Activated CD4-positive, alpha-beta T cell treated with anti-CD3 and anti-CD28 coated beads for 1 hour (primary cell): ENCODE measurements at regions not wholly inside any gene's neighbourhood (a gene's known extent, or its start where the extent isn't known, plus 50 kb on each side); places are given as distances from the start of the nearest gene placed in this dataset.

Experiments used
- DNase-seq: peaks from one replicate; pipeline ENCODE4 v3.0.0-alpha.2; 2020

DNA sequence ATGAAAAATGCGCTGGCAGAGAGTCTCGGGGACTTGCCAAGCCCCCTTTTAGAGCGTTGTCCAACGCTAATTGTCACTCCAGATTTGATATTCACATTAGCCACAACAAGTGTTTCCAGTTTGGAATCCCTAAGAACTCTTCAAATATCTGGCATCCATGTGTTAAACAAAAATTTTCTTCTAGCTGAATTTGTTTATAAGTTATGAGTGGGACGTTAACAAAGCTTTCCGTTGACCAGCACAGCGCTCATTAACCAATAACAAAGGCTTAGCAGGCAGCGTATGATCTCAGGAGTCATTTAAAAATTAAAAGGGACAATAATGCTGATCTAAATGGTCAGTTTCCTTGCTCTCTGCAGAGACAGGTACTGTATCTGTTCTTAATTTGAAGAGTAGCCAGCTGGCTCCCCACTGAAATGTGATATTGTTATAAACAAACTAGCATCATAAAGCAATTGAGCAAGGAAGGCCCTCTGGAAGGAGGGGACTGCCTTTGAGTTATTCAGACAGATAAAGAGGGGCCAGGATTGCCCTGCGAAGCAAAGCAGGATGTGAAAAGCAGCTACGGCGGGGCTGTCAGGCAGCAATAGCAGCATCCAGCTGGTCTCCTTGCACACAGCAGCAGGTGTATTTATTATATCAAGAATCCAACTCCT lies 337.2 kb upstream of the SALL3 start:
- no peak for DNase-seq

DNA sequence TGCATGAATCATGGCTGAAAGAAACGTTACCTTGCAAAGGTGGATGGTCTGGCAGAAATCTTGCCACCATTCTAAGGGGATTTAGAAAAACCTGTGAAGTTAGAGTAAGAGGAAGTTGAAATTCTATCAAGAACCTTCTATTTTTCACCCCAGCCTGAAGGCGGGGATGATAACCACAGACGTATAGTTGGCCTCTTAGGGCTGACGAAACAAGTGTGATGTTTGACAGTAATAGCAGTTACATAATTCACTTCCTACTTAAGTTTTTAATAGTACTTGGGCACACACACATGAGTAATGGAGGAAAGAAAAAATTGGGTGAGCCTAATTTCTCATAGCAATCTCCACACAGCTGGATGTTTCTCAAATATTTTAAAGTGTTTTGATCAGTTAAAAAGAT lies 336.6 kb upstream of the SALL3 start:
- no peak for DNase-seq

DNA sequence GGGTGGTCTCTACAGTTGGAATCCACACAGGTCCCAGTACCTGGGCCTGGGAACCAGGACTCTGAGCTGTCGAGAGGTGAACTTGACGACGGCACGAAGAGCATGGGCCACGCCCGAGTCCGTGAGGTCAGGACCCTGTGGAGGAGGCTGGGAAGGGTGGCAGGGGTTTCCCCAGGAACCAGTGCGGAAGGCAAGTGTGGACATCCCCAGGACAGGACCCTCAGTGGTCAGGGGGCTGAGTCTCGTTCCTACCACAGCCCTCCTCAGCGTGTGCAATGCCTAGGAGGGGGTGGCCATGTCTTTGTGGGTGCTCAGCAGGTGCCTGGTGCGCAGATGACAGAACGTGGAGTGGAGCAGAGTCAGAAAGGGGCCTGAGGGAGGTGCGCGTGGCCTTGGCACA lies 335.6 kb upstream of the SALL3 start:
- no peak for DNase-seq

DNA sequence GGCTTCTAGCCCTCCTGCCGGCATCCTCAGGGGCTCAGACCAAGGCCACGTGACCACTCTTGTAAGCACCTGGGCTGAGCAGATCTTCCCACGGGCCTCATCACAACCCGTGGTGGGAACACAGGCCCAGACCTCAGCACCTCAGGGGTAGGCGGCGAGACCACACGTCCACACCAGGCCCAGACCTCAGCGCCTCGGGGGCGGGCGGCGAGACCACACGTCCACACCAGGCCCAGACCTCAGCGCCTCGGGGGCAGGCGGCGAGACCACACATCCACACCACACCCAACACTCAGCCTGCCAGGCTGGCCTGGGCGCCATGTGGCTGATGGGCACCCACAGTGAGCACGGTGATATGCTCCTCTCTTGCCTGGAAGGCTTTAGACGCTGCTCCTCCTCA lies 334.4 kb upstream of the SALL3 start:
- DNase-seq = no peak

DNA sequence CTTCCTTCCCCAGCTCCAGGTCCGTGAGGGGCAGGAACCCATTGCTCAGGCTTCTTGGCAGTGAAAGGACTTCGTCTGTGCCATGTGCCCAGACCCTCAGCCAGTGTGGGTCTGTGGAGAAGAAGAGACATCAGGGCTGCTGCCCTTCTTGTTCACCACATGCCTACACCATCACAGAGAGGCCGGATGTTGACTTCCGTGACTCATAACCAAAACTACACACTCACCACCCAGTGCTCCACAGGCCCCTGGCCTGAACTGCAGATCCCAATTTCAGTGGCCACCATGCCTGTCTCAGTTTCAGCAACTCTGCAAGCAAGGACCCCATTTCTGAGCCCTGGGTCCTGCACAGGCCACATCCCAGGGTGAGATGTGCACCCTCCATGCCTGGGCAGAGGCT lies 332.6 kb upstream of the SALL3 start:
- DNase-seq = no peak

DNA sequence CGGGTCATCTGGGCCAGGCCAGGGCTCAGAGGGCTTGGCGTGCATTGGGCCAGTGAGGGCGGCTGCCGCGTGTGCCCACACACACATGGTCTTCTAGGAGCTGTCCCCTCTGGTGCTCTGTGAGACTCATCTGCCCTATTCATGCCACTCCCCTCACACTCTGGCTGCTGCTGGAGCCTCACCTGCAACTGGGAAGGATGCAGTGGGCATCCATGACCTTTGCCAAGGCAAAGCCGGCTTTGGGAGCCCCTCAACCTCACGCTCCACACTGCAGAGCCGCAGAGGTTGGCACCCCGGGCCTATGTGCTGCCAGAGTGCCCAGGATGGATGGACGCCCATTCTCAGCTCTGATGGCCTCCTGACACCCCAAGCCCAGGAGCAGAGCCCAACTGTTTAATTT lies 330.2 kb upstream of the SALL3 start:
- DNase-seq = no peak

DNA sequence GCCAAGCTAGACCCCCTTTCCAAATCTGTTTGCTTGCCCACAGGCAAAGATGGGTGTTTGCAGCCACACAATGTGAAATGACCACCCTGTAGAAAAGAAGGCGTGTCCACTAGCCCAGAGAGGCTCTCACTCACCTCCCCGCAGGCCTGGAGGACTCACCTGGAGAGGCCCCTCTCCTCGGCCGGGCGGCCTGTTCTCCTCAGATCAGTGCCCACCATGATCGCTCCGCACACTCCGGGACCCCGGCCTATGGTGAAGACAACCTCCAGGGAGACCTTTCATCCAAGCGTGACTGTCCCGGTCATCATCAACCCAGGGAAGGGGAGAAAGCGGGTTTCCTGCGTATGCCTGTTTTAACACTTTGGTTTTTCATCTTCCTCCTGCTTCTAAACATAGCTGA lies 328.7 kb upstream of the SALL3 start:
- no peak for DNase-seq

DNA sequence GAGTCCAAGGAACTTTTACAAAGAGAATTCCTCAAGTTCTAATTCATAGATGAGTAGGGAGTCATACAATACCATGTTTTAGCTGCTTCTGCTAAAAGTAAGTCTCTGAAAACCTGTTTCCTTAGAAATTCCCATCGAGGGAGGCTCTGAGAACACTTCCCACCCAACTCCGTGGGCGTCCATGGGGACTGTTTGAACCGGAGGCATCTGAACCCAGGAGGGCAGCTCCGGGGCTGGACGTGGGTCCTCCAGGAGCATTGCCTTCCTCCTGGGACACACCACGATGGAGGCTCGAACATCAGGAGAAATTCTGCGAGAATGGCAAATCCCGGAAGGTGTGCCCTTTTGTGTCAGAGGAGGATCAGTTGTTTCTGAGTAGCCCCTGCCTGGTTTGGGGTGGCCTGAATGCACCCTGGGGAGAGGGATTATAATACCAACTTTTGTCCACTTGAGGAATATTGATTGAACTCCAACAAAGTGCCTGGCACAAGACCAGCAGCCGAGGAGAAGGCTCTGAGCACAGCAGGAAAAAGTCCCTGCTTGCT lies 327.5 kb upstream of the SALL3 start:
- DNase-seq = no peak

DNA sequence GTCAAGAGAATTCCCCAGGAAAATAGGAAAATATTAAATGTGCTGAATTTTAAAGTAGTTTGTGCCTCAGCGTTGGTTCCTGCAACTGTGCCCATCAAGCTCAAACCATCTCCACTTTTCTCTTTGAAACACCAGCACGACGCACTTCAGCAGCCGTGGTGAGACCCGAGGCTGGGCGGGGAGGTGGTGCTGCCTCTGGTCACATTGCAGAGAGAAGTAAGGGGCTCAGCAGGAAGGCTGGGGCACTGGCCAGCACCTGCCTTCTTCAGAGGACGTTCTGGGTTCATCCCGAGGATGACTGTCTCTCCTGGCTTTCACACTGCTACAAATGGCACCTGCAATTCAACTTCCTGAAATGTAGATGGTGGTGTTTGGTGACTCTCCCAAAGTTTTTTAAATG lies 323.7 kb upstream of the SALL3 start:
- no peak for DNase-seq

DNA sequence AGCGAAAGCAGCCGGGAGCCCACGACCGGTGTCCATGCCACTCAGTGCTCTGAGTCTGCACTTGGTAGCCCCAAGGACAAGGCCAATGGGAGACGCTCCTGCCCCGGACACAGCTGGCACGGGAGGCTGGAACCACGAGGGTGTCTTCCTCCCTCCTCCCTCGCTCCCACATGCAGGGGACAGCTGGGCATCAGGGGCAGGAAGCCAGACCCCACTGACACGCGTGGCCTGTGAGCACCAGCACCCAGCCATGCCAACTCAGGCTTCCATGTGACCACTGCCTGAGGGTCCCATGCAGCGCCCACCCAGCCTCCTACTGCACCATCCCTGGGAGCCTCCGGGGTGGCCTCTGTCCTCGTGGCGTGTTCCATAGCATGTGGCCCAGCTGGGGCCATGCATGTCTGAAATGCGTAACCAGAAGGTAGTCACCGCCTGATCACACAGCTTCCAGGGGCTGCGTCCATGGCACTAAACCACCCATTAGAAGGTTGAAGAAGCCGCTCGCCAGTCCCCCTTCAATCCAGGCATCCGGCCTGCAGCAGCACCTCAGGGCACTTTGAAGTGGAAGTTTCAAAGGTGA lies 323.2 kb upstream of the SALL3 start:
- no peak for DNase-seq

DNA sequence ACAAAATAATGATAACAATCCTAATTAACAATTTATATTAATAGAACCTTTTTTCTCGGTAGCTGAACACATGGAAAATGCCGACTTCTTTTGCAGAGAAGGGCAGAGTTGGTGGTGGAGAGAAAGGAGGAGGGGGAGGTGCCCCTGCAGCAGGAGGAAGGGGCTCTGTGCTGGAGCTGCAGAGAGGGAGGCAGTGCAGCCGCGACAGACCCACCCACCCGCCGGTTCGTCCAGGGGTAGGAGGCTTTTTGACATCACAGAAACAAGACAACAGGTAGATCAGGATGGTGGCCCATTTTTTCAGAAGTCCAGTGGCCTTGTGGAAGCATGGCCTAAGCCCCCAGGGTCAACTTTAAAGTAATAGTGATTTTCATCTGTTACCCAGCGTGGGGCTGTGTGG lies 321.1 kb upstream of the SALL3 start:
- no peak for DNase-seq

DNA sequence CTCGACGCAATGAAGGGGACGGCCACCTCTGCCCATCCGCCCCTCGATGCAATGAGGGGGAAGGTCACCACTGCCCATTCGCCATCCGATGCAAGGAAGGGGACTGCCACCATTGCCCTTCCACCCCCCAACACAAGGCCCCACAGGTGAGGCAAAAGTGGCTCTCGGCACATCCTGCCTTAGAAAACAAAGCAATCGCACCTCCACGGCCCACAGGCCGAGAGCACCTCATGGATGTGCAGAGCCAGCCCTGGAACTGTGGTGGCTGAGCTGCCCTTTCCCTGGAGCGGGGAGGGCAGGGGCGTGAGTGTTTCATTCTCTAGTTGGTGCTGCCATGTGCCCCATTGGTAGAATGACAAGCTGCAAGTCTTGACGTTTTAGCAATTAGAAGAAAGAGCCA lies 320.6 kb upstream of the SALL3 start:
- DNase-seq = no peak

DNA sequence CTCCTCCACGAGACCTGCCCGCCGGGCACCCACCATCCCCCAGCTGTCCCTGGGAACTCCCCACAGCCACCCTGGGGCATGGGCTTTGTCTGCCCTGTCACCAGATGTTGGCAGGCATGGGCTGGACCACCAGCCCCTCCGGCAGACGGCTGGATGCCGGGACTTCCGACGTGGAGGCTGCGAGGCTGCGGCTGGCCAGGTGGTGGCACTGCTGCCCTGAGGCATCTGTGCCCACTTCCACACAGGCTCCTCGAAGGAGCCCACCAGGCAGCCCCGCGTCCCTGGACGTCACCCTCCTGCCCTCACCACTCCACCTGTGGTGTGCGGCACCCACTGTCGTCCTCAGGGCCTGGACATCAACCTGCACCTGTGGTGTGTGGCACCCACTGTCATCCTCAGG lies 319.9 kb upstream of the SALL3 start:
- no peak for DNase-seq

DNA sequence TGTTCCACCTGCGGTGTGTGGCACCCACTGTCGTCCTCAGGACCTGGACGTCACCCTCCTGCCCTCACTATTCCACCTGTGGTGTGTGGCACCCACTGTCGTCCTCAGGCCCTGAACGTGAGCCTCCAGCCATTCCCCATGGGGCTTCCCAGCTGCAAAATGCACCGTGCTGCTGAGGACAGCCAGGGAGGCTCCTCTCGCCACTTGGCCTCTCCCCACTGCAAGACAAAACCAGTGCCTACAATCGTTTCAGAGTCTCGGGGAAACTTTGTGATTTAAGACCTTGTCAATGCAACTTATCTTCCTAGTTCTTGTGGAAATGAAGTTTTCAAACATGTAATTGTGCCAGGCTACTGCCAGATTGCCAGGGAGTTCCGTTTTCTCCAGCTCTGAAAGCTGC lies 319.3 kb upstream of the SALL3 start:
- no peak for DNase-seq

DNA sequence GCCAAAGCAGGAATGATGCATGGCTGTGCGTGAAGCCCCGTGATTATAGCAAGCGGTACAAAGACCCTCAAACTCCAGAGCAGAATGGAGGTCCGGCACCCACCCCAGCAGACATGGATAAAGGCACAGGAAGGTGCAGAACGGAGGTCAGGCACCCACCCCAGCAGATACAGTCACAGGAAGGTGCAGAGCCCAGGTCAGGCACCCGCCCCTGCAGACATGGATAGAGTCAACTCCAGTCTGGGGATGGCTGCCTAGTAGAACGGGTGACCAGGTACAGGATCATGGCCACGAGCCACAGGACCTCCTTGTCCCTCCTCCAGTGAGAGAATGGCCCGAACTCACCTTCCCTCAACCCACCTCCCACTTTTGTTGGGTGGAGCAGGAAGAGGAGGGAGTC lies 318.3 kb upstream of the SALL3 start:
- no peak for DNase-seq

DNA sequence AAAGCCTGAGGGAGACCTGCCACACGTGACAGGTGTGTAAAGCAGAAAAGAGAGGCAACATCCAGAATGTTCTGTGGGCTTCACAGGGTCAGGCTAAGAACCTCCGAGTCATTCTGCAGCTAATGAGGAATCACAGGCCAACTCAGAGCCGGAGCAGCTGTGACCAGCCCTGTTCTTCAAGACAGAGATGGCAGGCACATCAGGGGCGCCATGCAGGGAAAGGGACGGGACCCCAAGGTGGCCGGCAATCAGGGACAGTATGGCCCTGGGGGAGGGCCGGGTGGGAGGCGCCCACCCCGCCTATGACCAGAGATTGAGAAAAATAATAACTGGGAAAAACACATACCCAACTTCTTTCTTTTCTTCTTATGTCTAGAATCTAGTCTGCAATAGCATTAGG lies 316.7 kb upstream of the SALL3 start:
- DNase-seq = no peak

DNA sequence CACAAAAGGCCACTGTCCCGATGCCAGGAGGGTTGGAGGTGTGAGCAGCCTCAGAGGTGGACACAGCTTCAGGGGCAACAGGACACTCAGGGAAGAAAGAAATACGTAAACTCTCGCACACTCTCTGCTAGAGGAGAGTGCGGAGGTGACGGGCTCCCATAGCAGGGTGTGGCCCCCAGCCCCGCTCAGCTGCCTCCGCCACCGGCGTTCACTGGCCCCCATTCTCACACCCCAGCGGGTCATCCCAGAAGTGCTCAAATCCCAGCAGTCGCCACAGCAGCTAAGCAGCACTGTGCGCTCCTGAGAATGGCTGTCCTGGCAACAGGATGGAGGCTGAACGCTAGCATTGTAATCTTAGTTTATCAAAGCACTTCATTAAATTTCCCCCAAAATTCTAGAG lies 315.6 kb upstream of the SALL3 start:
- DNase-seq = no peak

DNA sequence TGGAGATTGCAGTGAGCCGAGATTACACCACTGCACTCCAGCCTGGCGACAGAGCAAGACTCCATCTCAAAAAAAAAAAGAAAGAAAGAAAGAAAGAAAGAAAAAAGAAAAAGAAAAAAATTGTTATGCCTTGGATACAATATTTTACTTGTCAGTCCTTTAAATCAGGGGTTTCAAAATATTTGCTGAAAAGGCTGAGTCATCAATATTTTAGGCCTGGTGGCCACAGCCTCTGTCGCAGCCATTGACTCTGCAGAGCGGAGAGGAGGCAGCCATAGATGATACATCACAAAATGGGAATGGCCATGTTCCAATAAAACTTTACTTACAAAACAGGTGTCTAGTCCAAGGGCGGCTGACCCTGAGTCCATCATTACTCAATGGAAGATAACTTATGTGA lies 314.8 kb upstream of the SALL3 start:
- DNase-seq = no peak

DNA sequence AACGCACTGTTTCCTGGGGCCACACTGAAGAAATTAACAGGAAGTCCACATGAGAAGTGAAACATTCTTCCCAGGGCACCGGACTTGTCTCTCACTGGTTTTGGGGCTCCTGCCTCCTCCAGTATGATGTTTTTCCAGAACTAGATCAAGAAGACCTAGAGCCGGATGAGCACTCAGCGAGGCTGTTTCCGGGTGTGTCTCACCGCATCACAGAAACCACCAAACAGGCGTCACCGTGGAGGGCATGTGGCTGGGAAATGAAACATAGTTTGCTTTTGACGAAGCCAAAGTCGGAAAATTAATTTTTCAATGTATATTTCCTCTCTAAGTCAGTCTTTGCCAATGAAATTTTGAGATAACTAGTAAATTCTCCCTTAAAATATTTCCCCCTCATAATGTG lies 314.0 kb upstream of the SALL3 start:
- no peak for DNase-seq

DNA sequence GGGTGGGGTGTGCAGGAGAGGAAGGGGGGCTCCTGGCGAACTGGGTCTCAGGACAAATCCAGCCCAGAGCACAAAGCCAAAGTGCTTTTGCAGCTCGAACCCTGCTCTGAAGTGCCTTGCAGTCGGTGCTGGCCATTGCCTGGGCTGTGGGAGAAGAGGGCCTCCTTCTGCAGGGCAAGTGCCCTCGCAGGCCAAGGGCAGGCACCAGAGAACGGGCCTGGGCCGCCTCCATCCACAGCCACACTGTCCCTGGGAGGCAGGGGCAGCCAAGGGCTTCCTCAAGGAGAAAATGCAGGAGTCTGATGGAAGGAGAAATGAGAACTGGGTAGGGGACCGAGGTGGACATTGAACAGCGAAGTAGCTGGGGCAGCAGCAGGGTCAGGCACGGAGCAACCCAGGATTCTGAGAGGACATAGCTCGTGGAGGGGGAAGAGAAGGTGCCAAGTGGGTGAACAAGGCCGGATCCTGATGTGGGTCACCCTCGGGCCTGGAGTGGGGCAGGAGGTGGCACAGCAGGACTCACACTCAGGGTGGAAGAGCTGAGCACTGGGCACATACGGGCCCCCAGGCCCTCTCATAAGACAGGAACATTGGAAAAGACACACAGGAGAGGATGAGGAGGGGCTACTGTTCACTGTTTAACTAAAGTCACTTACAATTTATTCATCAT lies 312.8 kb upstream of the SALL3 start:
- no peak for DNase-seq

DNA sequence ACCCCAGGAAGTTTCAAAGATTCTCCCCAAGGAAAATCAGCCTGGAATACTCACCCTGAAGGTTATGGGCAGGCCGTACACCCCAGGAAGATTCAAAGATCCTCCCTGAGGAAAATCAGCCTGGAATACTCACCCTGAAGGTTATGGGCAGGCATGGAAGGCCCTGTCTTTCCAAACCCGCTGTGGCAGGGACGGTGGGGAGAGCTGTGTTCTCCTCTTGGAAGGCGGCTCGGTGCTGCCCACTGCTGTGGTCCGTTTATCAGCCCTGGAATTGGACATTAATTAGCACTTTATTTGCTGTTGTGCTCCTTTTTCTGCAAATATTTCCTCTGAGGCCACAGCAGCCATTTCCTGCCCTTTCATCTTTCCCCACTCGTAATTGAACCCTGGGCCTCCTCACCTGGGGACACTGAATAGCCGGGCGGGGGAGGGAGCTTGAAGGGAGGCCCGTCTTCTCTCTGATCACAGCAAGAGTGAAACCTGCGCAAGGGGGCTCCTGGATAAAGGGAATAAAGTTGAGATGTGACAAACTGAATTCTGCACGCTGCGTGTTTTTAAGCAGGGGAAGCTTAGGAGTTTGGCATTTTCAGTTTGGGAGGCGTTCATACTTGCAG lies 308.7 kb upstream of the SALL3 start:
- no peak for DNase-seq

DNA sequence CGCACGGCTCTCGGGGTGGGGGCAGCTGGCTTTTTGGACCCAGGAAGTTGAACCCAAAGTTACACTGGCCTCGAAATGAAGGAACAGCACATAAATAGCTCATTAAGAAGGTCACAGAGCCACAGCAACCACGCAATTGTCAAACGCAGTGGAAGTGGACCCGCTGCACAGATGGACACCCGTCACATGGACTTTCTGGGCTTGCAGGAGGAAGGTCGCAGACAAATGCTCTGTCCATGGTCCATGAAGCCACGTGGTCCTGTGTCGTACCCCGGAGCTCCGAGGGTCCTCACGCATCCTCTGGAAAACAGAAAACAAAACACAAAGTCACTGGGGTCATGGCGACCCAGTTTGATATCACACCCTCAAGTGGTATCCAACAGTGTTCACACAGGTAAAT lies 308.1 kb upstream of the SALL3 start:
- DNase-seq = no peak

DNA sequence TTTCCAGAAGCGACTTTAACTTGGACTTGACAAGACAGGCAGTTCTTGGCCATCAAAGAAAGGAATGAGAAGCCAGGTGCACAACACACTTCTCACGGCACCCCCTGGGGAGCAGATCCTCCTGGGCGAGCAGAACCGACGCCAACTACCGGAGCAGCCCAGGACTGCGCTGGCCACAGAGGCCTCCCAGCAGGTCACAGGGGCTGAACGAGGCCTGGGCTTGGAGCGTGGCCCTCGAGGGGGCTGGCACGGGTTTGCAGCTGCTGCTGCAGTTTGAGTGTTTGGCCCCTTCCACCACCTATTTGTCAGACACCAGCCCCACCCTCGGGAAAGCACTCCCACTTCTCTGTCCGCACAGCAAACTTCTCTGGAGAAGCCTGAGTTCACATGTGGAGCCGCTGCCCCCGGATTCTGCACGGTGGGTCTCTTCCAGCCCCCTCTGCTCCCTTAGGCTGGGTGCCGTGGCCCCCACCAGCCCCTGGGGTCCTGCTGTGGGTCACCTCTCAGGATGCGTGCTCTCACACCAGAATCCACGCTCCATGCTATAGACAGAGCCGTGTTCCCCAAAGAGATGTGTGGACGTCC lies 306.7 kb upstream of the SALL3 start:
- no peak for DNase-seq
